HEK293 (cell line): ENCODE measurements at regions not wholly inside any gene's neighbourhood (a gene's known extent, or its start where the extent isn't known, plus 50 kb on each side); places are given as distances from the start of the nearest gene placed in this dataset.

Experiments
- CTCF ChIA-PET: fragments of 350-600 bp; formaldehyde crosslinking; extraction: SDS; loops from one replicate; lab custom pipeline; 2021; ENCODE audit warnings: antibody characterized with exemption; lab: Yijun Ruan, JAX
- POLR2A ChIA-PET: fragments of 300-600 bp; formaldehyde crosslinking; extraction: SDS; loops from one replicate; lab custom pipeline; 2020; ENCODE audit warnings: antibody characterized with exemption, inconsistent platforms; lab: Yijun Ruan, JAX
- H3K27ac ChIP-seq: fragments of 200-500 bp; sonication (Bioruptor generic); 2 replicates; pipeline ENCODE4 v1.5.1; 2014; ENCODE audit warnings: low read depth, low read length, control low read depth, inconsistent platforms; ENCODE audit errors: extremely low read depth
- H3K36me3 ChIP-seq, 2 experiments: fragments of 200-500 bp in 1 of 2; sonication (Bioruptor generic) in 1 of 2; 1 replicate in 1 of 2; 2 replicates in 1 of 2; pipeline ENCODE4 v1.5.1; 2014 to 2017; ENCODE audit warnings: inconsistent platforms in 2 of 2, low read length in 2 of 2; ENCODE audit not compliant: control insufficient read depth in 2 of 2, insufficient read depth in 1 of 2
- H3K4me1 ChIP-seq: fragments of 200-500 bp; sonication (Bioruptor generic); 2 replicates; pipeline ENCODE4 v1.5.1; 2014; ENCODE audit warnings: mild to moderate bottlenecking, low read length, inconsistent platforms; ENCODE audit not compliant: control insufficient read depth, insufficient read depth
- H3K4me3 ChIP-seq: 2 replicates; pipeline ENCODE4 v1.5.1; 2011; ENCODE audit warnings: low read depth, mild to moderate bottlenecking, control low read depth, low read length, moderate library complexity
- H3K9me3 ChIP-seq: fragments of 200-500 bp; sonication (Bioruptor generic); 2 replicates; pipeline ENCODE4 v1.5.1; 2014; ENCODE audit warnings: low read depth, low read length, inconsistent platforms; ENCODE audit not compliant: control insufficient read depth, insufficient read depth
- EGR2 ChIP-seq: fragments of 450-650 bp; formaldehyde crosslinking; IDR thresholded peaks from 2 replicates; pipeline ENCODE4 v1.5.1; 2016; ENCODE audit warnings: low read depth, missing biosample characterization, missing genetic modification characterization
- HOXA7 ChIP-seq: sonication (generic); formaldehyde crosslinking; IDR thresholded peaks from 2 replicates; pipeline ENCODE4 v1.8.1; 2022; ENCODE audit warnings: missing genetic modification reagents, borderline replicate concordance
- OSR2 ChIP-seq: fragments of 450-650 bp; formaldehyde crosslinking; IDR thresholded peaks from 2 replicates; pipeline ENCODE4 v1.5.1; 2016; ENCODE audit warnings: missing biosample characterization, missing genetic modification characterization
- PRDM2 ChIP-seq: fragments of 450-650 bp; formaldehyde crosslinking; IDR thresholded peaks from 2 replicates; pipeline ENCODE4 v1.5.1; 2016; ENCODE audit warnings: missing biosample characterization, missing genetic modification characterization, borderline replicate concordance
- RBAK ChIP-seq: fragments of 450-650 bp; formaldehyde crosslinking; IDR thresholded peaks from 2 replicates; pipeline ENCODE4 v1.5.1; 2016; ENCODE audit warnings: missing biosample characterization, missing genetic modification characterization
- REPIN1 ChIP-seq: fragments of 450-650 bp; formaldehyde crosslinking; IDR thresholded peaks from 2 replicates; pipeline ENCODE4 v1.5.1; 2017; ENCODE audit warnings: missing biosample characterization, missing genetic modification characterization, low read depth
- YY2 ChIP-seq: fragments of 450-650 bp; formaldehyde crosslinking; IDR thresholded peaks from 2 replicates; pipeline ENCODE4 v1.5.1; 2016; ENCODE audit warnings: missing biosample characterization, missing genetic modification characterization
- ZBTB20 ChIP-seq: fragments of 450-650 bp; formaldehyde crosslinking; IDR thresholded peaks from 2 replicates; pipeline ENCODE4 v1.5.1; 2016; ENCODE audit warnings: missing biosample characterization, missing genetic modification characterization
- ZBTB26 ChIP-seq: fragments of 450-650 bp; formaldehyde crosslinking; optimal IDR thresholded peaks from 2 replicates; pipeline ENCODE3; 2016; ENCODE audit warnings: missing biosample characterization, mild to moderate bottlenecking, missing genetic modification characterization
- ZEB2 ChIP-seq: fragments of 450-650 bp; formaldehyde crosslinking; IDR thresholded peaks from 2 replicates; pipeline ENCODE4 v1.5.1; 2016; ENCODE audit warnings: missing biosample characterization, missing genetic modification characterization
- ZFP3 ChIP-seq: fragments of 450-650 bp; formaldehyde crosslinking; IDR thresholded peaks from 2 replicates; pipeline ENCODE4 v1.5.1; 2016; ENCODE audit warnings: low read depth, missing biosample characterization, missing genetic modification characterization
- ZIC2 ChIP-seq: fragments of 450-650 bp; formaldehyde crosslinking; IDR thresholded peaks from 2 replicates; pipeline ENCODE4 v1.5.1; 2016; ENCODE audit warnings: missing biosample characterization, missing genetic modification characterization
- ZNF121 ChIP-seq: fragments of 450-650 bp; formaldehyde crosslinking; IDR thresholded peaks from 2 replicates; pipeline ENCODE4 v1.5.1; 2016; ENCODE audit warnings: missing biosample characterization, missing genetic modification characterization
- ZNF16 ChIP-seq: fragments of 450-650 bp; formaldehyde crosslinking; IDR thresholded peaks from 2 replicates; pipeline ENCODE4 v1.5.1; 2016; ENCODE audit warnings: low read depth, missing biosample characterization, missing genetic modification characterization
- ZNF174 ChIP-seq: fragments of 450-650 bp; formaldehyde crosslinking; IDR thresholded peaks from 2 replicates; pipeline ENCODE4 v1.5.0; 2017; ENCODE audit warnings: missing biosample characterization, mild to moderate bottlenecking, missing genetic modification characterization
- ZNF211 ChIP-seq: fragments of 450-650 bp; formaldehyde crosslinking; IDR thresholded peaks from 2 replicates; pipeline ENCODE4 v1.5.1; 2016; ENCODE audit warnings: low read depth, missing biosample characterization, missing genetic modification characterization
- ZNF239 ChIP-seq: fragments of 450-650 bp; formaldehyde crosslinking; IDR thresholded peaks from 2 replicates; pipeline ENCODE4 v1.5.1; 2016; ENCODE audit warnings: missing biosample characterization, missing genetic modification characterization
- ZNF266 ChIP-seq: fragments of 450-650 bp; formaldehyde crosslinking; IDR thresholded peaks from 2 replicates; pipeline ENCODE4 v1.5.1; 2016; ENCODE audit warnings: missing biosample characterization, missing genetic modification characterization, low read depth
- ZNF302 ChIP-seq: fragments of 450-650 bp; formaldehyde crosslinking; IDR thresholded peaks from 2 replicates; pipeline ENCODE4 v1.5.1; 2016; ENCODE audit warnings: missing biosample characterization, missing genetic modification characterization, low read depth
- ZNF324 ChIP-seq: fragments of 450-650 bp; formaldehyde crosslinking; IDR thresholded peaks from 2 replicates; pipeline ENCODE4 v1.5.1; 2016; ENCODE audit warnings: missing biosample characterization, missing genetic modification characterization
- ZNF501 ChIP-seq: fragments of 450-650 bp; formaldehyde crosslinking; IDR thresholded peaks from 2 replicates; pipeline ENCODE4 v1.5.1; 2016; ENCODE audit warnings: missing biosample characterization, missing genetic modification characterization
- ZNF549 ChIP-seq: fragments of 450-650 bp; IDR thresholded peaks from 2 replicates; pipeline ENCODE4 v1.5.1; 2018; ENCODE audit warnings: missing biosample characterization, missing genetic modification characterization, mild to moderate bottlenecking, inconsistent platforms, moderate library complexity
- ZNF623 ChIP-seq: fragments of 450-650 bp; formaldehyde crosslinking; IDR thresholded peaks from 2 replicates; pipeline ENCODE4 v1.5.1; 2016; ENCODE audit warnings: missing biosample characterization, missing genetic modification characterization
- ZNF626 ChIP-seq: fragments of 450-650 bp; sonication (Bioruptor Pico); formaldehyde crosslinking; IDR thresholded peaks from 2 replicates; pipeline ENCODE4 v1.5.1; 2018; ENCODE audit warnings: missing biosample characterization, missing genetic modification characterization, inconsistent platforms
- ZNF658 ChIP-seq: fragments of 450-650 bp; formaldehyde crosslinking; IDR thresholded peaks from 2 replicates; pipeline ENCODE4; 2016; ENCODE audit warnings: missing biosample characterization, missing genetic modification characterization
- ZSCAN23 ChIP-seq: fragments of 450-650 bp; formaldehyde crosslinking; IDR thresholded peaks from 2 replicates; pipeline ENCODE4 v1.5.1; 2016; ENCODE audit warnings: missing biosample characterization, missing genetic modification characterization

GRCh38 chr7:46009211-46009610, 88.1 kb upstream of the IGFBP3 start (continued):
- TF ChIP-seq PRDM2 (tag by site-specific recombination) (no peak), ZBTB20 (tag by site-specific recombination) (no peak)

GRCh38 chr7:46007990-46008643, 87.0 kb upstream of the IGFBP3 start:
- Histone ChIP-seq H3K4me3 (no peak overlapping the region), H3K36me3 (no peaks in the 10 kb centered on the region), H3K27ac (no peak overlapping the region), H3K4me1 (no peaks in the 10 kb centered on the region), H3K9me3 (no peaks in the 10 kb centered on the region)
- CTCF ChIA-PET = no interaction called here
- POLR2A ChIA-PET = no interaction called here
- TF ChIP-seq RBAK (tag by site-specific recombination) = no peak
- TF ChIP-seq ZNF174 (tag by site-specific recombination) = no peak
- no peak for TF ChIP-seq ZNF549 (tag by site-specific recombination)
- TF ChIP-seq ZSCAN23 (tag by site-specific recombination) = no peak
- TF ChIP-seq ZNF623 (tag by site-specific recombination) = no peak
- TF ChIP-seq ZNF324 = no peak
- TF ChIP-seq ZBTB26 (tag by site-specific recombination) = no peak
- no peak for TF ChIP-seq ZNF16 (tag by site-specific recombination)
- no peak for TF ChIP-seq YY2
- TF ChIP-seq ZEB2 (tag by site-specific recombination) = no peak

- Histone ChIP-seq H3K9me3 (no peaks in the 10 kb centered on the region), H3K4me3 (no peak overlapping the region), H3K4me1 (no peaks in the 10 kb centered on the region), H3K27ac (no peak overlapping the region), H3K36me3 (no peaks in the 10 kb centered on the region)
- ChIA-PET CTCF (no interaction called here), POLR2A (no interaction called here)
- no peak for TF ChIP-seq EGR2 (tag by site-specific recombination)
- TF ChIP-seq REPIN1 (tag by site-specific recombination) = no peak
- no peak for TF ChIP-seq HOXA7
- no peak for TF ChIP-seq ZNF501 (tag by site-specific recombination)
- no peak for TF ChIP-seq ZNF121 (tag by site-specific recombination)
- TF ChIP-seq ZIC2 (tag by site-specific recombination) = no peak
- no peak for TF ChIP-seq ZNF16 (tag by site-specific recombination)
- no peak for TF ChIP-seq ZNF302 (tag by site-specific recombination)
- TF ChIP-seq ZNF626 = no peak
- TF ChIP-seq ZNF239 = no peak
- no peak for TF ChIP-seq ZNF211 (tag by site-specific recombination)
- no peak for TF ChIP-seq ZNF658 (tag by site-specific recombination)
- TF ChIP-seq ZFP3 (tag by site-specific recombination) = no peak
- no peak for TF ChIP-seq OSR2
- no peak for TF ChIP-seq ZNF266 (tag by site-specific recombination)
These were observed 86.1 kb upstream of the IGFBP3 start for GRCh38 chr7:46007194-46007593.
